ENCODE measurements at regions not wholly inside any gene's neighbourhood (a gene's known extent, or its start where the extent isn't known, plus 50 kb on each side); places are given as distances from the start of the nearest gene placed in this dataset.

DNA sequence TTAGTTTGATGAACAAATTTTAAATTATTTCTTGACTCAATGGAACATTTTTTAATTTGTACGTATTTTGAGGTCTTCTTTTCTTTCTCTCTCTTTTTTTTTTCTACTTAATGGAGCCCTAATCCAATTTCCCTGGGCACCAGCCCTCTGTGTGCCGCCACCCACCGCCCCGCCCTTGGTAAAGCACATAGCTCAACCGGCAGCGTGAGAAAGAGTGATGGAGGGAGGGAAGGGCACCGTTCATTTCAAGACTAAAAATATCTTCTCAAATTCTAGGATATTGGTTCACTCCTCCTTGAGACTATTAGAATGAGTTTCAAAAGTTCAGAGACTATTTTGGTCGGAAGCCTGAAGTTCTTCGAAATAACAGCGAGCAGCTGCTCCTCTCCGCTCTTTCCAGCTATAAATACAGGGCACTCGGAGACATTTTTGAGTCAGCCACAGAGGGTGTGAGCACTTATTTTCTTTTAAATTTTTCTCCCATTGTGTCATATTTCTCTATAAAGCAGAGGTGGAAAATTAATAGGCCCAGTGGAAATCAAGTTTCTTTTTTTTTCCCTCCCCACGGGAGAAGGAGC, 731.7 kb upstream of the ID2 start:
- TF ChIP-seq, protein P1, sequence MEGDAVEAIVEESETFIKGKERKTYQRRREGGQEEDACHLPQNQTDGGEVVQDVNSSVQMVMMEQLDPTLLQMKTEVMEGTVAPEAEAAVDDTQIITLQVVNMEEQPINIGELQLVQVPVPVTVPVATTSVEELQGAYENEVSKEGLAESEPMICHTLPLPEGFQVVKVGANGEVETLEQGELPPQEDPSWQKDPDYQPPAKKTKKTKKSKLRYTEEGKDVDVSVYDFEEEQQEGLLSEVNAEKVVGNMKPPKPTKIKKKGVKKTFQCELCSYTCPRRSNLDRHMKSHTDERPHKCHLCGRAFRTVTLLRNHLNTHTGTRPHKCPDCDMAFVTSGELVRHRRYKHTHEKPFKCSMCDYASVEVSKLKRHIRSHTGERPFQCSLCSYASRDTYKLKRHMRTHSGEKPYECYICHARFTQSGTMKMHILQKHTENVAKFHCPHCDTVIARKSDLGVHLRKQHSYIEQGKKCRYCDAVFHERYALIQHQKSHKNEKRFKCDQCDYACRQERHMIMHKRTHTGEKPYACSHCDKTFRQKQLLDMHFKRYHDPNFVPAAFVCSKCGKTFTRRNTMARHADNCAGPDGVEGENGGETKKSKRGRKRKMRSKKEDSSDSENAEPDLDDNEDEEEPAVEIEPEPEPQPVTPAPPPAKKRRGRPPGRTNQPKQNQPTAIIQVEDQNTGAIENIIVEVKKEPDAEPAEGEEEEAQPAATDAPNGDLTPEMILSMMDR (IDR thresholded peaks at IDR 0.05; ENCODE audit: low read length), result no peak
- no peak for TF ChIP-seq EZH2phosphoT487 (IDR thresholded peaks at IDR 0.05; ENCODE audit: low read length)
- no peak for TF ChIP-seq EZH2 (optimal IDR thresholded peaks at IDR 0.05; ENCODE audit: low read depth, low read length)
